K562 (cell line): ENCODE measurements at regions not wholly inside any gene's neighbourhood (a gene's known extent, or its start where the extent isn't known, plus 50 kb on each side); places are given as distances from the start of the nearest gene placed in this dataset.

Experiments used
- ATAC-seq: fragments of 200-7000 bp; cut with Tn5 transposase; 3 replicates; pipeline ENCODE4 v1.9.1; 2020; ENCODE audit warnings: moderate library complexity
- BruUV-seq: library from RNA; stranded (reverse); fragments of 400-500 nt; replicated peaks from 2 replicates; lab custom pipeline; 2021; lab: Mats Ljungman, UMichigan
- CTCF ChIA-PET: fragments of 300-600 bp; formaldehyde crosslinking; extraction: SDS; loops from one replicate; lab custom pipeline; 2021; ENCODE audit warnings: low intra/inter-chr PET ratio; lab: Yijun Ruan, JAX
- POLR2A ChIA-PET: fragments of 300-600, 350-650 bp; sonication (Branson Sonifier 250); formaldehyde crosslinking; extraction: SDS; loops from one replicate; lab custom pipeline; 2021; ENCODE audit warnings: antibody characterized with exemption, inconsistent platforms; lab: Yijun Ruan, JAX
- DNase-seq, 4 experiments: peaks; one replicate each; pipeline versions ENCODE4 v3.0.0 to v3.0.0-alpha.2; 2011 to 2018; ENCODE audit warnings: low spot score in 3 of 4, mixed read lengths in 3 of 4; ENCODE audit errors: extremely low read depth in 1 of 4
- FAIRE-seq: peaks from 2 replicates; lab custom pipeline; 2011; peaks lifted over from hg19 to GRCh38; lab: Jason Lieb, UNC
- H2AFZ ChIP-seq: 2 replicates; pipeline ENCODE4 v1.6.0; 2011; ENCODE audit warnings: low read depth, low read length, control low read depth, inconsistent platforms
- H3K27ac ChIP-seq: fragments of 200-600 bp; 3 replicates; pipeline ENCODE4 v1.8.0; 2011; ENCODE audit warnings: low read depth, mild to moderate bottlenecking, control low read depth, inconsistent platforms, low read length, moderate library complexity, mixed read lengths; ENCODE audit errors: extremely low read depth
- H3K27me3 ChIP-seq, 2 experiments: fragments of 300-600 bp in 1 of 2; 2 replicates in 1 of 2; 3 replicates in 1 of 2; pipeline versions ENCODE4 v1.6.0 to v1.8.0; 2011; ENCODE audit warnings: inconsistent platforms in 2 of 2, low read length in 2 of 2, mild to moderate bottlenecking in 1 of 2, mixed read lengths in 1 of 2, moderate library complexity in 1 of 2; ENCODE audit not compliant: control insufficient read depth in 2 of 2, insufficient read depth in 2 of 2
- H3K36me3 ChIP-seq: fragments of 300-600 bp; 3 replicates; pipeline ENCODE4 v1.8.0; 2011; ENCODE audit warnings: mild to moderate bottlenecking, low read length, inconsistent platforms; ENCODE audit not compliant: control insufficient read depth, insufficient read depth
- H3K4me1 ChIP-seq, 2 experiments: fragments of 200-600 bp in 1 of 2; replicated peaks in 1 of 2; 2 replicates in 1 of 2; 3 replicates in 1 of 2; pipeline versions ENCODE4 v1.5.1 to v1.8.0; 2011; ENCODE audit warnings: inconsistent platforms in 2 of 2, low read length in 2 of 2, mild to moderate bottlenecking in 1 of 2, mixed read lengths in 1 of 2, moderate library complexity in 1 of 2; ENCODE audit not compliant: control insufficient read depth in 2 of 2, insufficient read depth in 2 of 2
- H3K4me2 ChIP-seq: 2 replicates; pipeline ENCODE4 v1.6.1; 2011; ENCODE audit warnings: low read length, control low read depth, inconsistent platforms, mixed read lengths; ENCODE audit not compliant: insufficient read depth
- H3K4me3 ChIP-seq: fragments of 200-600 bp; sonication (generic), shearing (Covaris generic); 2 replicates; pipeline ENCODE4 v1.5.1; 2016; ENCODE audit warnings: control low read depth, inconsistent platforms
- H3K79me2 ChIP-seq: fragments of 200-600 bp; 3 replicates; pipeline ENCODE4 v1.8.0; 2011; ENCODE audit warnings: low read length, inconsistent platforms; ENCODE audit not compliant: control insufficient read depth, insufficient read depth
- H3K9ac ChIP-seq, 2 experiments: 2 replicates each; pipeline versions ENCODE4 v1.6.0 to v1.6.1; 2011; ENCODE audit warnings: low read depth in 2 of 2, low read length in 2 of 2, control low read depth in 1 of 2, inconsistent platforms in 1 of 2, mild to moderate bottlenecking in 1 of 2, mixed read lengths in 1 of 2; ENCODE audit not compliant: insufficient read depth in 1 of 2
- H3K9me1 ChIP-seq: one replicate; pipeline ENCODE4 v1.6.0; 2011; ENCODE audit warnings: inconsistent platforms, mild to moderate bottlenecking, low read length, moderate library complexity; ENCODE audit not compliant: control insufficient read depth, insufficient read depth
- H3K9me3 ChIP-seq: replicated peaks from 2 replicates; pipeline ENCODE4 v1.5.1; 2011; ENCODE audit warnings: low read depth, low read length, inconsistent platforms; ENCODE audit not compliant: control insufficient read depth, insufficient read depth
- H4K20me1 ChIP-seq: replicated peaks from 2 replicates; pipeline ENCODE4 v1.6.1; 2011; ENCODE audit warnings: low read length, inconsistent platforms, mixed read lengths; ENCODE audit not compliant: control insufficient read depth, insufficient read depth
- BDP1 ChIP-seq: IDR thresholded peaks from 3 replicates; pipeline ENCODE4 v1.6.1; 2011; ENCODE audit not compliant: insufficient read length, insufficient read depth
- DNMT1 ChIP-seq: fragments of 450-650 bp; IDR thresholded peaks from 2 replicates; pipeline ENCODE4 v1.6.1; 2016; ENCODE audit warnings: antibody characterized with exemption, mild to moderate bottlenecking
- EGR1 ChIP-seq: fragments of 450-650 bp; conservative IDR thresholded peaks from 2 replicates; pipeline ENCODE4 v1.6.1; 2017; ENCODE audit warnings: mild to moderate bottlenecking
- EP300 ChIP-seq: IDR thresholded peaks from 2 replicates; pipeline ENCODE4 v1.6.1; 2012; ENCODE audit warnings: low read length, improper control_type of control experiment
- FOXA3 ChIP-seq, 2 experiments: fragments of 450-650 bp in 1 of 2; sonication (generic) in 1 of 2; formaldehyde crosslinking; IDR thresholded peaks in 1 of 2; conservative IDR thresholded peaks in 1 of 2; 2 replicates each; pipeline versions ENCODE4 v1.4.0 to v1.8.0; 2020 to 2022; ENCODE audit warnings: mild to moderate bottlenecking in 2 of 2, missing genetic modification reagents in 1 of 2
- KAT8 ChIP-seq: fragments of 450-650 bp; IDR thresholded peaks from 2 replicates; pipeline ENCODE4 v1.6.1; 2016; ENCODE audit warnings: low read depth, mild to moderate bottlenecking
- LCOR ChIP-seq: sonication (generic); formaldehyde crosslinking; IDR thresholded peaks from 2 replicates; pipeline ENCODE4 v1.8.0; 2022; ENCODE audit warnings: mild to moderate bottlenecking, missing genetic modification reagents
- ZC3H4 ChIP-seq: sonication (generic); formaldehyde crosslinking; IDR thresholded peaks from 2 replicates; pipeline ENCODE4 v1.9.0; 2021; ENCODE audit warnings: missing genetic modification reagents, borderline replicate concordance
- ZNF134 ChIP-seq: fragments of 250-450 bp; sonication (Bioruptor Pico); conservative IDR thresholded peaks from 2 replicates; pipeline ENCODE4 v1.4.0; 2020
- ZNF140 ChIP-seq: fragments of 250-450 bp; sonication (Bioruptor Pico); IDR thresholded peaks from 2 replicates; pipeline ENCODE4 v1.8.0; 2021; ENCODE audit warnings: moderate library complexity, mild to moderate bottlenecking, inconsistent platforms
- ZNF232 ChIP-seq: sonication (generic); formaldehyde crosslinking; IDR thresholded peaks from 2 replicates; pipeline ENCODE4 v1.8.0; 2022; ENCODE audit warnings: mild to moderate bottlenecking, missing genetic modification reagents
- ZNF507 ChIP-seq: conservative IDR thresholded peaks from 2 replicates; pipeline ENCODE4 v1.6.1; 2017; ENCODE audit warnings: missing genetic modification characterization, missing compliant biosample characterization
- ZZZ3 ChIP-seq: fragments of 450-650 bp; IDR thresholded peaks from 2 replicates; pipeline ENCODE4 v1.6.1; 2016; ENCODE audit warnings: antibody characterized with exemption, mild to moderate bottlenecking, moderate library complexity
- WGBS: fragments of 100-300 bp; shearing (Covaris generic); methylation state at CpG from one replicate; pipeline ENCODE4 v1.1.6; 2016; ENCODE audit warnings: low coverage, mixed read lengths; ENCODE audit not compliant: insufficient coverage; ENCODE audit errors: missing lambda C conversion rate; 5-methylcytosine and 5-hydroxymethylcytosine counted together
- in situ Hi-C: fragments of 300-500 bp; cut with MboI; formaldehyde crosslinking; loops from 4 replicates; pipeline ENCODE4 v1.15.0; 2018; ENCODE audit warnings: inconsistent platforms, mixed read lengths
- intact Hi-C: fragments of 100-400 bp; cut with micrococcal nuclease; formaldehyde crosslinking; loops from 2 replicates; pipeline ENCODE4 v1.14.2; 2022
- TF ChIP-seq, protein P1 (sequence below): fragments of 250-450 bp; sonication (Bioruptor Pico); IDR thresholded peaks from 2 replicates; pipeline ENCODE4 v1.8.0; 2022; ENCODE audit warnings: moderate library complexity, mild to moderate bottlenecking, inconsistent platforms
- TF ChIP-seq, protein P2 (sequence below), 2 experiments: IDR thresholded peaks in 1 of 2; conservative IDR thresholded peaks in 1 of 2; 2 replicates each; pipeline ENCODE4 v1.6.1; 2016; ENCODE audit warnings: low read depth in 2 of 2, mild to moderate bottlenecking in 1 of 2, missing compliant biosample characterization in 1 of 2, missing genetic modification characterization in 1 of 2, moderate library complexity in 1 of 2
- TF ChIP-seq, protein P3 (sequence below): fragments of 450-650 bp; IDR thresholded peaks from 2 replicates; pipeline ENCODE4 v1.7.1; 2018; ENCODE audit warnings: mild to moderate bottlenecking, low read depth; ENCODE audit not compliant: partially characterized antibody

DNA sequence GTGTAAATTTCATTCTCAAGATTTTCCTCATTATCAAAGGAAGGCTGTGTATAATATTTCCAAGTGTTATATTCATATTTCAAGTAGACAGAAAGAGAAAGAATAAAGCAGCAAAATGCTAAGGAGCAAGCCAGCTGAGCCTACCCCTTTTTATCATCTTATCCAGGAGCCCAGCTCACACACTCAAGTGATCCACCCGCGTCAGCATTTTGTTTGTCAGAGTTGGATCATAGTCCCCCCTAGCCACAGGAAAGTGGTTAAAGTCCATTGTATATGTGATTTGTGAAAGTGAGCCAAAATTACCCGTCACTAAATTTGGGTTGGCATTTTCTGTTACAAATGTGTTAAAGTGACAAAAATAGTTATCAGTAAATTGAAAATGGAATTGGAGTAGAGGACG is 289.3 kb upstream of the CTSO start:
- Histone ChIP-seq H3K9me1 (no peaks in the 10 kb centered on the region), H4K20me1 (no peaks in the 10 kb centered on the region)
- no peak for TF ChIP-seq ZZZ3
- no peak for TF ChIP-seq FOXA3 (CRISPR knock-in tag; conservative IDR thresholded peaks at IDR 0.05 in 1 of 2, IDR thresholded peaks at IDR 0.05 in 1 of 2)
- TF ChIP-seq ZNF232: no peak
- TF ChIP-seq EP300: no peak
- TF ChIP-seq KAT8: no peak
- TF ChIP-seq, protein P1, sequence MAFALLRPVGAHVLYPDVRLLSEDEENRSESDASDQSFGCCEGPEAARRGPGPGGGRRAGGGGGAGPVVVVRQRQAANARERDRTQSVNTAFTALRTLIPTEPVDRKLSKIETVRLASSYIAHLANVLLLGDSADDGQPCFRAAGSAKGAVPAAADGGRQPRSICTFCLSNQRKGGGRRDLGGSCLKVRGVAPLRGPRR (CRISPR knock-in tag): no peak
- no peak for TF ChIP-seq ZNF134 (CRISPR knock-in tag)
- TF ChIP-seq LCOR: no peak
- TF ChIP-seq, protein P2, sequence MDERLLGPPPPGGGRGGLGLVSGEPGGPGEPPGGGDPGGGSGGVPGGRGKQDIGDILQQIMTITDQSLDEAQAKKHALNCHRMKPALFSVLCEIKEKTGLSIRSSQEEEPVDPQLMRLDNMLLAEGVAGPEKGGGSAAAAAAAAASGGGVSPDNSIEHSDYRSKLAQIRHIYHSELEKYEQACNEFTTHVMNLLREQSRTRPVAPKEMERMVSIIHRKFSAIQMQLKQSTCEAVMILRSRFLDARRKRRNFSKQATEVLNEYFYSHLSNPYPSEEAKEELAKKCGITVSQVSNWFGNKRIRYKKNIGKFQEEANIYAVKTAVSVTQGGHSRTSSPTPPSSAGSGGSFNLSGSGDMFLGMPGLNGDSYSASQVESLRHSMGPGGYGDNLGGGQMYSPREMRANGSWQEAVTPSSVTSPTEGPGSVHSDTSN (CRISPR knock-in tag; IDR thresholded peaks at IDR 0.05; ENCODE audit: low read depth): no peak
- TF ChIP-seq, protein P2 (tag; conservative IDR thresholded peaks at IDR 0.05; ENCODE audit: low read depth): no peak
- no peak for TF ChIP-seq ZC3H4
- no peak for TF ChIP-seq ZNF140 (CRISPR knock-in tag)
- TF ChIP-seq EGR1: no peak
- no peak for TF ChIP-seq DNMT1
- TF ChIP-seq ZNF507 (tag): no peak
- no peak for TF ChIP-seq BDP1
- TF ChIP-seq, protein P3, sequence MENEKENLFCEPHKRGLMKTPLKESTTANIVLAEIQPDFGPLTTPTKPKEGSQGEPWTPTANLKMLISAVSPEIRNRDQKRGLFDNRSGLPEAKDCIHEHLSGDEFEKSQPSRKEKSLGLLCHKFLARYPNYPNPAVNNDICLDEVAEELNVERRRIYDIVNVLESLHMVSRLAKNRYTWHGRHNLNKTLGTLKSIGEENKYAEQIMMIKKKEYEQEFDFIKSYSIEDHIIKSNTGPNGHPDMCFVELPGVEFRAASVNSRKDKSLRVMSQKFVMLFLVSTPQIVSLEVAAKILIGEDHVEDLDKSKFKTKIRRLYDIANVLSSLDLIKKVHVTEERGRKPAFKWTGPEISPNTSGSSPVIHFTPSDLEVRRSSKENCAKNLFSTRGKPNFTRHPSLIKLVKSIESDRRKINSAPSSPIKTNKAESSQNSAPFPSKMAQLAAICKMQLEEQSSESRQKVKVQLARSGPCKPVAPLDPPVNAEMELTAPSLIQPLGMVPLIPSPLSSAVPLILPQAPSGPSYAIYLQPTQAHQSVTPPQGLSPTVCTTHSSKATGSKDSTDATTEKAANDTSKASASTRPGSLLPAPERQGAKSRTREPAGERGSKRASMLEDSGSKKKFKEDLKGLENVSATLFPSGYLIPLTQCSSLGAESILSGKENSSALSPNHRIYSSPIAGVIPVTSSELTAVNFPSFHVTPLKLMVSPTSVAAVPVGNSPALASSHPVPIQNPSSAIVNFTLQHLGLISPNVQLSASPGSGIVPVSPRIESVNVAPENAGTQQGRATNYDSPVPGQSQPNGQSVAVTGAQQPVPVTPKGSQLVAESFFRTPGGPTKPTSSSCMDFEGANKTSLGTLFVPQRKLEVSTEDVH: no peak
- TF ChIP-seq, all 486 proteins: peak for 0
- no peaks in the 10 kb centered on the region for H3K36me3 ChIP-seq
- H3K27ac ChIP-seq: no peak overlapping the region
- no peaks in the 10 kb centered on the region for H3K27me3 ChIP-seq
- no peak overlapping the region for H3K4me2 ChIP-seq
- no peak for ATAC-seq
- ChIA-PET POLR2A (no interaction called here), CTCF (no interaction called here)
- no peak overlapping the region for H2AFZ ChIP-seq
- no peak overlapping the region for H3K9ac ChIP-seq
- H3K4me1 ChIP-seq: no peaks in the 10 kb centered on the region
- in situ Hi-C loops (no loop called here), intact Hi-C loops (no loop called here)
- DNase-seq: no peak
- H3K4me3 ChIP-seq: no peak overlapping the region
- no peaks in the 10 kb centered on the region for H3K79me2 ChIP-seq
- 3% methylated on average over 4 of the region's 4 CpGs for WGBS
- FAIRE-seq: no peak
- BruUV-seq: no TSS peak
- no peaks in the 10 kb centered on the region for H3K9me3 ChIP-seq
